ENCODE measurements at regions not wholly inside any gene's neighbourhood (a gene's known extent, or its start where the extent isn't known, plus 50 kb on each side); places are given as distances from the start of the nearest gene placed in this dataset.
A peak's percentile ranks its signal among the peaks of the same experiment; 100 is the strongest.
"Not testable (repeated sequence)": the region's sequence is repeated elsewhere in the genome, so short reads cannot be mapped to it uniquely, and the experiment has no call there.

DNA sequence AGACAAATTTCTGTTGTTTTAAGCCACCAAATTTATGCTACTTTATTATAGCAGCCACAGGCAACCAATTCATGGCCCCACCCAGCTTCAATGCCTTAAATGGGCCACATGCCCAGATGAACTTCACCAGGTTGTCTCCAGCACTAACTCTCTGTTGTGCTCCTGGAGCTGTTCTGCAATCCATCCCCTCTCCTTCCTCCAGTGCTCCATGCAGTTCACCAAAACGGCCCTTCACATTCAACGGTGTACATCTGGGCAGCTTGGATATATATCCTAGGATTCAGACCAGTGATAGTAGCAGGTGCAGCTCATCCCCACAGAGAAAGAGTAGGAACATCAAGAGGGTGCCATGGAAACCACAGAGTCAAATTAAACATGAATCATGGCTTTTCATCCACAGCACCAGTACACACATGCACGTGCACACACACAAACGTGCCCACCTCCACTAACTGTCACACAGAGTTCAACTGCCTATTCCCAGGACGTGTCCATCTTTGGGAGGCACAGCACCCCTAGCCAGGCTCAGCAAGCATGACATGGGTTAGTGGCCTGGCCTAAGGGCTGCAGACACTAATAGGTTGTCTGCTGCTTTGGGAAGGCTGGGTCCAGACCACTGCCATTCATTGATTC is 134.5 kb downstream of the MED10 start:
- Mint-ChIP-seq H3K27me3 (no peaks in the 10 kb centered on the region), H3K36me3 (ENCODE audit: low read depth) (no peaks in the 10 kb centered on the region), H3K4me3 (no peak overlapping the region), H3K4me1 (peaks cover 2% of the 10 kb centered on the region), H3K27ac (no peak overlapping the region), H3K9me3 (no peaks in the 10 kb centered on the region)
- intact Hi-C loops (cut with micrococcal nuclease): no loop called here
- no peak for DNase-seq

DNA sequence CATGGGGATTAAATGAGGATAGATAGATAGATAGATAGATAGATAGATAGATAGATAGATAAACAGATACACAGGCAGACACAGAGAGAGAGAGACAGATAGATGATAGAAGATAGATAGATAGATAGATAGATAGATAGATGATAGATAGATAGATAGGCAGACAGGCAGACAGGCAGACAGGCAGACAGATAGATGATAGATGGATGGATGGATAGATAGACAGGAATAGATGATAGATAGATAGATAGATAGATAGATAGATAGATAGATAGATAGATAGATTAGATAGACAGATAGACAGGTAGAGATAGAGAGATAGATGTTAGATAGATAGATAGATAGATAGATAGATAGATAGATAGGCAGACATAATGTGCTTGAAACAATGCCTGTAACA is 137.3 kb downstream of the MED10 start:
- H3K27me3 Mint-ChIP-seq; DNase-seq; intact Hi-C loops (cut with micrococcal nuclease); H3K36me3 Mint-ChIP-seq (ENCODE audit: low read depth); H3K9me3 Mint-ChIP-seq; H3K4me1 Mint-ChIP-seq; H3K27ac Mint-ChIP-seq; H3K4me3 Mint-ChIP-seq: not testable (repeated sequence)

DNA sequence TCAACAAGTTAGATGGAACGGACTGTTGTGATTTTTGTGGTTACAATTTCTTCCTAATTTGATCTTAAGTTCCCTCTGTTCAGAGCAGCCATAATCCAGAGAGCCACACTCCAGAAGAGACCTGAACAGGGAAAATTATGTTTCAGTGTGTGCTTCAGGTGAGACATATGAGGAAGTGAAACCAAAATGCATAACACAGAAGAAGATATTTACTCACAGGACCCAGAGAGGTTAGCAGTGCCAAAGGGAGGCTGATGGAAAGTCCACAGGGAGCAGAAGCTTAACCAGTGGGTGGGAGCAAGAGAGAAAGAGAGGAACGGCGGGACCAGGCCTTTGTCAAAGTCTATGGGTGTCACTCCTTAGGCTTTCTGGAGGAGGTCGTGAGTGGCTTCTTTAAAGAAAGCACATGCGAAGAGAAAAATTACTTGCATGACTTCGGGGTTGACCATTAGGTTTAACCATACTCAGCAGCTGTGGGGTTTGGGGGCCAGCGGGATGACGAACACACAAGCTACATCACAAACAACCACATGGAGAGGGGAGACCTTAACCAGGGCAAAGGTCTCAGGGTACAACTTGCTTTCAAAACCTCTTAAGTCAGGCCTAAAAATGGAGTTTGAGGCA is 141.4 kb downstream of the MED10 start:
- DNase-seq: no peak
- H3K4me1 Mint-ChIP-seq: peaks cover 3% of the 10 kb centered on the region
- intact Hi-C loops (cut with micrococcal nuclease): no loop called here
- no peak overlapping the region for H3K4me3 Mint-ChIP-seq
- no peaks in the 10 kb centered on the region for H3K36me3 Mint-ChIP-seq (ENCODE audit: low read depth)
- H3K9me3 Mint-ChIP-seq: no peaks in the 10 kb centered on the region
- H3K27me3 Mint-ChIP-seq: peaks cover 5% of the 10 kb centered on the region
- no peak overlapping the region for H3K27ac Mint-ChIP-seq

DNA sequence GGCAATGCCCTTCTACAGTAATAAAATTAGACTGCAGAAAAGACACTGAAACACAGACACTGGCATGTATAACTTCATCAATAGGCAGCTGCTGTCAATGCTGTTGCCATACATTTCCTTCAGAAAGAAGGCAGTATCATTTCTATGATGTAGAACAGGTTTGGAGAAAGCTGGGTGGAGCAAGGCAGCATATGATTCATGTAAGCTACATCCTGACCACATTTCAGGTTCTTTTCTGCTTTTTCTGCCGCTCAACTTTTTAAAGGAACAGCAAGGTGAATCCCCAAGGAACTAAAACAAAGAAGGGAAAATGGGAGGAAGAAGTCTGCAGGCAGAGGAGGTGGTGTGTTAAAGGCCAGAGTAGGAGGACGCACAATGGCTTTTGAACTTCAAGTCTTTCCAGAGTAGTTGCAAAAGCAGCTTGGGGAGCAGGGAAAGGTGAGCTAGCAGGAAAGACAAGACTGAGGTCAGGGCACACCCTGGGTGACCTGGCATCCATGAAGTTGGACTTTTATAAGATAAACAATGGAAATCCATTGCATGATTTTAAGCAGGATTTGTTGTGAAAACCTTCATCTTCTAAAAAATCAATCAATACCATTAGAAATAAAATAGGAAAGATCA is 142.1 kb downstream of the MED10 start:
- DNase-seq: no peak
- H3K4me1 Mint-ChIP-seq: peaks cover 3% of the 10 kb centered on the region
- no peaks in the 10 kb centered on the region for H3K9me3 Mint-ChIP-seq
- H3K4me3 Mint-ChIP-seq: no peak overlapping the region
- H3K27me3 Mint-ChIP-seq: peaks cover 5% of the 10 kb centered on the region
- no peaks in the 10 kb centered on the region for H3K36me3 Mint-ChIP-seq (ENCODE audit: low read depth)
- peak overlapping the region; percentile 69 for H3K27ac Mint-ChIP-seq
- intact Hi-C loops (cut with micrococcal nuclease): no loop called here

DNA sequence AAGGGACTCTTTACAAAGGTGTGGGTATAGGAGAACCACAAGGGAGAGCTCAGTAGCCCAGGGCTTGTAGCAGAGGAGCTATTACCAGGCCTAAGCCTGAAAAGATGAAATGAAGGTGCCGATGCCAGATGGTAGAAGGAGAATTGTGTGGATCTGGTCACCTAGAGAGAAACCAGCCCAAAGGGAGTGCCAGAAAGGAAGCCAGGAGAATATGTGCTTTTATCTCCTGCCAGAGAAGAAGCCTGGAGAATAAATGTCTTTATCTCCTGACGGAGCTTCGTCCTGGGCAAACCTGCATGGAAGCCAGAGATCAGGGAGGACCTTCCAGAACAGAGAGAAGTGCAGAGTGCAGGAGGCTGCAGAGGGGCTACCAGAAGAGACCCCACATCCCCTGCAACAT is 142.6 kb downstream of the MED10 start:
- H3K27me3 Mint-ChIP-seq: peaks cover 5% of the 10 kb centered on the region
- H3K9me3 Mint-ChIP-seq: no peaks in the 10 kb centered on the region
- no peaks in the 10 kb centered on the region for H3K36me3 Mint-ChIP-seq (ENCODE audit: low read depth)
- H3K27ac Mint-ChIP-seq: no peak overlapping the region
- DNase-seq: no peak
- intact Hi-C loops (cut with micrococcal nuclease): no loop called here
- H3K4me3 Mint-ChIP-seq: no peak overlapping the region
- H3K4me1 Mint-ChIP-seq: peaks cover 3% of the 10 kb centered on the region

DNA sequence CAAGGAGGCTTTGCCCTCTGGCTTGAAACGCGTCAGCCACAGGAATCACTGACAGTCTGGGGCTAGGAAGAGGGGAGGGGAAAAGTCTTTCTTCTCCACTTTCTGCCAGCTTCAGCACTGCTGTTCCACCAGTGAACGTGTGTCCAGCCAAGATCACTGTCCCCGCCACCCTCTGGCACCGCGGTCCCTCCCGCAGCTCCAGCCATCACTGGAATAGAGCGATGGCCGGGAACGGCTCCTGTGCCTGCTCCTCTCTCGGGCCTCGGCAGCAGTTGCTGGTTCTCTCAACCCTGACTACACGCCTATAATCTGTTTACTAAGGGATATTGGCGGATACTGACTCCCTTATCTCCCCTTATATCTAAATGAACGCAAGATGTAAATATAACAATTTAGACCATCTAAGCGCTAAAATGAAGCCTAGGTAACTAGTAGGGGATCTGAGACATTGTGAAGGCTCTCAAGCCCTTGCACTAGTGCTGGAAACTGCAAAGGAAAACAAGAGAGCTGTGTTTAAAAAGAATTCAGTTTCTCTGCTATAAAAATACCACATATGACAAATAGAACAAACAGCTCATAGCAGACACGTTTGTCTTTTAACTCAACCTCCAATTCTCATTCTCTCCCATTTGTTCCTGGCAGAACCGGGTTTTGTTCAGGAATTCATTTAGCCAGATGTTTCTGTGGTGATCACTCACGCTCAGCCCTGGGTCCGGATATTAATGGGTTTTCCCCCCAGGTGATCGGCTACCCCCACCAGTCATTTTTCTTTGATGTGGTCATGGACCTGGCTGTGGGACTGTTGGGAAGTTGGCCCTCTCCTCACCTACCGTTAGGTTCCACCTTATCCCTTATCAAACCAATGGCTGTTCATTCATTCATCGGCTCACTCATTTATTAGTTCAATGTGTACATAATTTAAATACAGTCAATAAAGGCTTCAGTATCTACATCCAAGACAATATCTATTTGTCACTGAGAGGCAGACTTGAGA is 149.8 kb downstream of the MED10 start:
- Mint-ChIP-seq H3K27ac (no peak overlapping the region), H3K36me3 (ENCODE audit: low read depth) (no peaks in the 10 kb centered on the region), H3K27me3 (peaks cover 7% of the 10 kb centered on the region), H3K9me3 (no peaks in the 10 kb centered on the region), H3K4me3 (no peak overlapping the region), H3K4me1 (no peaks in the 10 kb centered on the region)
- DNase-seq: no peak
- intact Hi-C loops (cut with micrococcal nuclease): no loop called here

DNA sequence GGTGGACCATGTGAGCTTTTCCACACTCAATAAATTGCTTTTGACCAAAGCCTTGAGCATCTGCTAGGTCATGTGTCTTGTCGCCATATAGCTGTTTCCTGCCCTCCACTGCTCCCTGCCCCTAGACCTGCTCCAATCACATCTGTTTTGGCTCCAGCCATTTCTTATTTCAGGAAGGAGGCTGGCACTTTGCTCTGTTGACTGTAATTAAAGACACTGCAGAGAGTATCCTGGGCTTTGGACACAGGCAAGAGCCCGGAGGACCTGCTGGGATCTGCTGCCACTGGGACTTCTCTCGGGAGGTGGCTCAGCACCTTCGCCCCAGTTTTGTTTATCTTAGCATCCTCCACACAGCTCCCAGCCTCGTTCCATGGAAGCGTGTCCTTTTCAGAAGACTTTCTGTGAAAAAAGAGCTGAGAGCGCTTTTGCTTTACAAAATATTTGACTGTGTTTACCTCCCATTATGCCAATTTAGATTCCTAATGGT is 153.2 kb downstream of the MED10 start:
- Mint-ChIP-seq H3K4me1 (no peaks in the 10 kb centered on the region), H3K9me3 (no peaks in the 10 kb centered on the region), H3K36me3 (ENCODE audit: low read depth) (no peaks in the 10 kb centered on the region), H3K27me3 (peaks cover 1% of the 10 kb centered on the region), H3K4me3 (no peak overlapping the region), H3K27ac (no peak overlapping the region)
- DNase-seq: no peak
- intact Hi-C loops (cut with micrococcal nuclease): no loop called here

DNA sequence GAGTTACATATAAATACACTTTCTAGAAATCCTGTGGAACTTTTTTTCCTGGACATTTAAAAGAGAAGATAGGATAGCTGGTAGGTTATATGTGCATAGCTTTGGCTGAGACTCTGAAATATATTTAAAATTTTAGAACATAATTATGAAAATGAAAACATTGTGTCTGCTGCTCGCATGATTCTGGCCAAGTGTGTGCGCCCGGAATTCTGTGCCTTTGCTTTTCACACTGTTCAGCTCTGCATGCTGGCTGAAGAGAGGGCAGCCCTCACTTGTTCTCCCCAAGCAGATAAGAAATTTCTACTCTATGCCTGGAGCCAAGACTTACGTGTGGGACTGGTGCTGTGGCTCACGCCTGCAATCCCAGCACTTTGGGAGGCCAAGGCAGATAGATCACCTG is 153.9 kb downstream of the MED10 start:
- H3K9me3 Mint-ChIP-seq: no peaks in the 10 kb centered on the region
- no peak overlapping the region for H3K4me3 Mint-ChIP-seq
- peaks cover 1% of the 10 kb centered on the region for H3K27me3 Mint-ChIP-seq
- H3K36me3 Mint-ChIP-seq (ENCODE audit: low read depth): no peaks in the 10 kb centered on the region
- H3K27ac Mint-ChIP-seq: no peak overlapping the region
- intact Hi-C loops (cut with micrococcal nuclease): no loop called here
- H3K4me1 Mint-ChIP-seq: no peaks in the 10 kb centered on the region
- DNase-seq: no peak

DNA sequence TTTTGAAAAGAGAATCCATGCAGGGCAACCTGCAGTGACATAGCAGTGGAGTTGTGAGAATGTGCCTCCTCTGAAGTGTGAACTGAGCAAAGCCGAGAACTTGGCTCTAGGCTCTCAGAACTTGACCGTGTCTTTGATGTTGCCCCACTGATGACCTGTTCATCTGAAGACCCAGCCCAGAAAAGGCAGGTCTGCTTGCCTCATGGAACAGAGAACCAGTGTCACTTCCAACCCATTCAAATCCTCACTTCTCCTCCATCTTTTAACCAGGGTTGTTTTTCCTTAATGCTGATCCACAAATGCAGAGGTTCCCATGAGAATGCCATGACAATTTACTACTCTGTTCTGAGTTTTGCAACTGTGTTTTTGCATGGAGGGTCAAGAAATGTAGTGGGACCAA is 155.4 kb downstream of the MED10 start:
- Mint-ChIP-seq H3K9me3 (no peaks in the 10 kb centered on the region), H3K27ac (no peak overlapping the region)

DNA sequence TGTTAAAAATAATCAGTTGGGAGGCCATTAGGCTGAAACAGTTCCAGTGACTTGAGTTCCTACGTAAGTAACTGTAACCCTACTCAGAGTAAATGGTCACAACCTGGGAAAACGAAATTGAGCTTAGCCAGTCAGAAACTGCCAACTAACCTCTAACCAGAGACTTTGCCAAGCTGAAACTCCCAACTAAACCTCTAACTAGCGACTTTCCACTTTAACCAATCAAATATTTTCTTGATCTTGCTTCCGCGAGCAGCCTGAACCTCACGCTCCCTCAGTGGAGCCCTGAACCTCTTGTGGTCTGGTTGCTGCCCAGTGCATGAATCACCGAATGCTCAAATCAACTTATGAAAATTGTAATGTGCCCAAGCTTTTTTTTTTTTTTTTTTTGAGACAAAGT is 156.2 kb downstream of the MED10 start:
- no peak overlapping the region for H3K27ac Mint-ChIP-seq

More for the DNA sequence above, 155.4 kb downstream of the MED10 start:
- peaks cover 1% of the 10 kb centered on the region for H3K27me3 Mint-ChIP-seq
- no peaks in the 10 kb centered on the region for H3K4me1 Mint-ChIP-seq
- H3K4me3 Mint-ChIP-seq: no peak overlapping the region
- no peak for DNase-seq
- H3K36me3 Mint-ChIP-seq (ENCODE audit: low read depth): no peaks in the 10 kb centered on the region
- intact Hi-C loops (cut with micrococcal nuclease): no loop called here

DNA sequence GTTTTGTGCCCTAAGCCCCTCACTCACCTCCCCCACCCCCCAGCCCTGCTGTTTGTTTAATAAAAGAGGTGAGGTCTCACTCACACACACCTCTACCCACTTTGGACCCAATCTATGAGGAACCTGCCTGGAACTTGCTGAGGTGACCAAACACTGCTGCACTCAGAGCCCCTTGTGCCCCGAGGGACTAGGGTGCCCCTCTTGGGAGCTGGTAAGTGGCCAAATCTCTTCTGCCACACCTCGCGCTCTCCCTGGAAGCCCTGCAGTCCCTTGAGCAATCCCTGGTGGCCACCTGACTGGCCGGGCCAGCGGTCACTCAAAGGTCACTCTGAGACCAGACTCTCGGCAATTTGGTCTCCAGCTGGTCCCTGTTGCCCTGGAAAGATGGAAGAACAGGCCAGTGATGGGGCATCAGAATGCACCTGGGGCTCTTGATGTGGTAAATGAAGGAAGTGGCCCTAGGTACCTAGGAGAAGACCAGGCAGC is 157.2 kb downstream of the MED10 start:
- no peak overlapping the region for H3K4me3 Mint-ChIP-seq

More for the DNA sequence above, 156.2 kb downstream of the MED10 start:
- H3K27me3 Mint-ChIP-seq: no peaks in the 10 kb centered on the region
- no peaks in the 10 kb centered on the region for H3K9me3 Mint-ChIP-seq
- DNase-seq: no peak
- H3K4me1 Mint-ChIP-seq: no peaks in the 10 kb centered on the region
- no peaks in the 10 kb centered on the region for H3K36me3 Mint-ChIP-seq (ENCODE audit: low read depth)
- intact Hi-C loops (cut with micrococcal nuclease): no loop called here
- no peak overlapping the region for H3K4me3 Mint-ChIP-seq

DNA sequence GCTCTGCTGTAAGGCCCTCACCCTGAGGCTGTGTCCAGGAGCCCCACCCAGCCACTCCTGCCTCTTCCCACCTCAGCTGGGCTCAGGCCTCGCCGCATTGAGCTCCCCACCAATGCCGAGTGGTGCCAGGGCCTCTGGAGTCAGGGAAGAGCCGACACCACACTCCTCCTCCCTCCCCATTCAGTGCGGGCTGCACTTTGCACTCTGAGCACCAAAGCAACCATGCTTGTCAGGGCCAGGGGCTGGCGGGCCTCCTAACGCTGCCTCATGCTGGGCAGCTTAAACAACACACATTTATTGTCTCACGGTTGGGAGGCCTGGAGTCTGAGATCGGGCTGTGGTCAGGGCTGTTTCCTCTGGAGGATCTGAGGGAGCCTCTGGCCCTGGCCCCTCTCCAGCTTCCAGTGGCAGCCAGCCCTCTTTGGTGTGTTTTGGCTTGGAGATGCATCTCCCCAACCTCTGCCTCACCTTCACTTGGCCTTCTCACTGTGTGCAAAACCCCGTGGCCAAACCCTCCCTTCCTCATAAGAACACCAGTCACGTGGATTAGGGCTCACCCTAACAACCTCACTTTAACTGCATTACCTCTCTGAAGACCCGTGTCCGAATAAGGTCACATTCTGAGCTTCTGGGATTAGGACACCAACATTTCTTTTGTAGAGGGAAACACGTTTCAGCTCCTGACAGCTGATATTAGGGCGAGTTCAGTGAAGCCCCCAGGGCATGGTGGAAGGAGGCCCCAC is 157.8 kb downstream of the MED10 start:
- Mint-ChIP-seq H3K9me3 (no peaks in the 10 kb centered on the region), H3K27me3 (no peaks in the 10 kb centered on the region), H3K27ac (no peak overlapping the region), H3K4me1 (no peaks in the 10 kb centered on the region), H3K4me3 (no peak overlapping the region), H3K36me3 (ENCODE audit: low read depth) (no peaks in the 10 kb centered on the region)
- DNase-seq: no peak
- intact Hi-C loops (cut with micrococcal nuclease): no loop called here

More for the DNA sequence above, 157.2 kb downstream of the MED10 start:
- Mint-ChIP-seq H3K27ac (no peak overlapping the region), H3K36me3 (ENCODE audit: low read depth) (no peaks in the 10 kb centered on the region), H3K9me3 (no peaks in the 10 kb centered on the region), H3K4me1 (no peaks in the 10 kb centered on the region), H3K27me3 (no peaks in the 10 kb centered on the region)
- intact Hi-C loops (cut with micrococcal nuclease): no loop called here
- no peak for DNase-seq

DNA sequence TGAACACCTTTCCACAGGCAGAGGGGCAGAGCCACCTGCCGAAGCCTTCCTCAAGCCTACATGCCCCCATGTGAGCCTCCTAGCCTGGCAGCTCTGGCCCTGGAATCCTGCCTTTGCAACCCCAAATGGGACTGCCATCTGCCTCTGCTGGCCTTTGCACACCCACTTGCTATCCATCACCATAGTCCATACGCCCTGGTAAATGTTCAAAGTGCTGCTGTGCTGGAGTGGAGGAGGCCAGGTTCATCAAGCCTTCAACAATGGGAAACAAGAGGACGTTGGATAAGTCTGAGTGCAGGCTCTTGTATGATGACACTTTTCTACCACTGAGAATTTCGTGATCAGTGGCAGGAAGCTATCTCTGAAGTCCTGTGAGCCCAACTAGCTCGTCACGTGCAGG is 159.8 kb downstream of the MED10 start:
- H3K4me1 Mint-ChIP-seq: no peaks in the 10 kb centered on the region
- no peak for DNase-seq
- intact Hi-C loops (cut with micrococcal nuclease): no loop called here
- no peak overlapping the region for H3K4me3 Mint-ChIP-seq
- no peaks in the 10 kb centered on the region for H3K36me3 Mint-ChIP-seq (ENCODE audit: low read depth)
- no peaks in the 10 kb centered on the region for H3K9me3 Mint-ChIP-seq
- H3K27me3 Mint-ChIP-seq: no peaks in the 10 kb centered on the region
- H3K27ac Mint-ChIP-seq: no peak overlapping the region
